ENCODE measurements at regions not wholly inside any gene's neighbourhood (a gene's known extent, or its start where the extent isn't known, plus 50 kb on each side); places are given as distances from the start of the nearest gene placed in this dataset.

DNA sequence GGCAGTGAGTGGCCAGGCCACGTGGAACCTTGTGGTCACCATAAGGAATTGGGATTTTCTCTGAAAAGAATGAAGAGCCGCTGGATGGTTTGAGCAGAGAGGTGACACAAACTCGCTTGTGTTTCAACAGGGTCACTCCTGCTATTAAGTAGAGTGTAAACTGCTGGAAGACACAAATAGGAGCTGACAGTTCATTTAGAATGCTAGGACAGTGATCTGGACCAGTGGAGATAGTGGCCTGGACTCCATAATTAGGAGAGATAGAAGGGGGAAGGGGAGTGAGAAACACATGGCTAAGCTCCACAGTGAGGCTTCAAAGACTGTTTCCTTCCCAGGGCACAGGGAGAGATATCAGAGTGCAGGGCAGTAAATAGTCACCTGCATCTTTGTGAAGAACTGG is 381.1 kb upstream of the ST6GAL2 start (continued):
- TF ChIP-seq CTCF (IDR thresholded peaks at IDR 0.05) (no peak), TCF12 (IDR thresholded peaks at IDR 0.05) (no peak)

DNA sequence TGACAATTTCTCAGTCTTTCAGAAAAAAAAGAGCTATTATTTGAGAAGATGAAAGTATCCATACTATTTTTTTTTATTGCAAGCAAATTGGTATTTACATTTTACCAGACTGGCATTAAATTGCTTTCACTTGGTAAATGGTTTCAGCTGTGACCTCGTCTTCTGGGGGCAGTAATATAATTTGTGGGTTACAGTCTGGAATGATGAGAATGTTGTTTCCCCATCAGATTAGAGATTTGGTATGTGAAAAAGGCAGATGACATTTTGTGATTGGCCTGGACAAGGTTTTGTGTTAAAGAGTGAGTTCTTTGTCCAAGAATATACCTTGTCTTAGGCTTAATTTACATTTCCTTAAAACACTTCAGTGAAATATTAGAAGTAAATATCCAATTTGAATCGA is 390.1 kb upstream of the ST6GAL2 start:
- WGBS (ENCODE audit: low lambda C conversion rate) = 19% methylated on average over 2 of the region's 2 CpGs
- Histone ChIP-seq H3K9me2 (no peaks in the 10 kb centered on the region), H2AFZ (ENCODE audit: low read depth) (no peak overlapping the region), H3K27me3 (ENCODE audit: insufficient read depth) (no peaks in the 10 kb centered on the region), H3K36me3 (replicated peaks in 1 of 2; ENCODE audit: control insufficient read depth in 1 of 2, insufficient read depth in 2 of 2, low read length in 1 of 2) (no peaks in the 10 kb centered on the region), H3F3A (replicated peaks; ENCODE audit: insufficient read depth) (no peaks in the 10 kb centered on the region), H4K20me1 (ENCODE audit: insufficient read depth) (no peaks in the 10 kb centered on the region), H3K9ac (no peak overlapping the region), H3K4me2 (no peak overlapping the region), H3K27ac (ENCODE audit: low read depth in 2 of 2, low read length in 1 of 2) (peak overlapping the region in 1 of 2 experiments; percentile 22; a peak in 1 of 4 replicates), H3K9me3 (no peaks in the 10 kb centered on the region), H3K4me3 (ENCODE audit: low read depth in 2 of 2, low read length in 1 of 2) (no peak overlapping the region), H3K79me2 (ENCODE audit: insufficient read depth) (no peaks in the 10 kb centered on the region), H3K4me1 (ENCODE audit: control insufficient read depth in 1 of 2, insufficient read depth in 2 of 2, low read depth in 1 of 2, low read length in 1 of 2) (peaks cover 0 to 14% of the 10 kb centered on the region in 2 experiments; a peak in 2 of 4 replicates)
- no peak for DNase-seq
- POLR2A ChIA-PET = no interaction called here
- CTCF ChIA-PET = interaction anchor here (1.5 kb wide), 1 partner anchor 9 kb away, joined by 5 read pairs; no protein-coding TSS in a partner anchor
- TF ChIP-seq NFIC (IDR thresholded peaks at IDR 0.05; ENCODE audit: borderline replicate concordance) (no peak), FOSL2 (IDR thresholded peaks at IDR 0.05; ENCODE audit: borderline replicate concordance, low read depth) (no peak), GABPA (IDR thresholded peaks at IDR 0.05; ENCODE audit: low read depth) (no peak), RCOR1 (IDR thresholded peaks at IDR 0.05; ENCODE audit: low read length) (0 out of 2 replicates have a peak, but pooled peaks have one; percentile 32)
- TF ChIP-seq, protein P1, sequence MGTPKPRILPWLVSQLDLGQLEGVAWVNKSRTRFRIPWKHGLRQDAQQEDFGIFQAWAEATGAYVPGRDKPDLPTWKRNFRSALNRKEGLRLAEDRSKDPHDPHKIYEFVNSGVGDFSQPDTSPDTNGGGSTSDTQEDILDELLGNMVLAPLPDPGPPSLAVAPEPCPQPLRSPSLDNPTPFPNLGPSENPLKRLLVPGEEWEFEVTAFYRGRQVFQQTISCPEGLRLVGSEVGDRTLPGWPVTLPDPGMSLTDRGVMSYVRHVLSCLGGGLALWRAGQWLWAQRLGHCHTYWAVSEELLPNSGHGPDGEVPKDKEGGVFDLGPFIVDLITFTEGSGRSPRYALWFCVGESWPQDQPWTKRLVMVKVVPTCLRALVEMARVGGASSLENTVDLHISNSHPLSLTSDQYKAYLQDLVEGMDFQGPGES (IDR thresholded peaks at IDR 0.05; ENCODE audit: low read depth, low read length) = no peak

DNA sequence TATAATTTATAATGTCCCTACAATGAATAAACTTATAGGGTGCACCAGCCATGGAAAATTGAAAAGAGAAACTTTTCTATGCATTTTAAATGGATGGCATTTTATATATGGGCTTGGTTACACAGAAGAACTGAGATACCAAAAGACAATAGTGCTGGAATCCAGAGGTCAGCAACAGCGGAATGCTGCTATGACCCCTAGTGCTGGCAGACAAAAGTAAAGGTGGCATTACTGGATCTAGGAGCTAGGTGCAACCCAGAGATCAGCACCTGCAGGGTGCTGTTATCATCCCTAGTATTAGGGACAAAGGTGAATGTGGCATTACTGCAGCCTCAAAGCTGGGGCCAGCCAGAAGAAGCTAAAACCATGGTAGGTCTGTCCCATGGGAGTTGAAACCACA is 392.7 kb upstream of the ST6GAL2 start:
- ChIA-PET POLR2A (no interaction called here), CTCF (interaction anchor here (1.1 to 2.1 kb wide), 2 partner anchors 9 to 13 kb away, joined by 3 to 7 read pairs; no protein-coding TSS in a partner anchor)
- Histone ChIP-seq H3K9ac (no peak overlapping the region), H2AFZ (ENCODE audit: low read depth) (no peak overlapping the region), H3K4me3 (ENCODE audit: low read depth in 2 of 2, low read length in 1 of 2) (no peak overlapping the region), H3K9me3 (no peaks in the 10 kb centered on the region), H3K27me3 (ENCODE audit: insufficient read depth) (no peaks in the 10 kb centered on the region), H3K27ac (ENCODE audit: low read depth in 2 of 2, low read length in 1 of 2) (no peak overlapping the region), H3K4me1 (ENCODE audit: control insufficient read depth in 1 of 2, insufficient read depth in 2 of 2, low read depth in 1 of 2, low read length in 1 of 2) (peaks cover 0 to 14% of the 10 kb centered on the region in 2 experiments; a peak in 2 of 4 replicates), H3K36me3 (replicated peaks in 1 of 2; ENCODE audit: control insufficient read depth in 1 of 2, insufficient read depth in 2 of 2, low read length in 1 of 2) (no peaks in the 10 kb centered on the region), H3K4me2 (no peak overlapping the region), H3K9me2 (no peaks in the 10 kb centered on the region), H3K79me2 (ENCODE audit: insufficient read depth) (no peaks in the 10 kb centered on the region), H3F3A (replicated peaks; ENCODE audit: insufficient read depth) (no peaks in the 10 kb centered on the region), H4K20me1 (ENCODE audit: insufficient read depth) (no peaks in the 10 kb centered on the region)
- DNase-seq = no peak
- 71% methylated on average over 1 of the region's 1 CpG for WGBS (ENCODE audit: low lambda C conversion rate)
- TF ChIP-seq MEF2A (IDR thresholded peaks at IDR 0.05; ENCODE audit: borderline replicate concordance, low read depth) (no peak), GATA2 (CRISPR knock-in tag; IDR thresholded peaks at IDR 0.05) (no peak), EZH2phosphoT487 (IDR thresholded peaks at IDR 0.05; ENCODE audit: borderline replicate concordance, low read depth) (no peak), FOSL2 (IDR thresholded peaks at IDR 0.05; ENCODE audit: borderline replicate concordance, low read depth) (no peak), MXI1 (IDR thresholded peaks at IDR 0.05; ENCODE audit: low read depth, low read length) (no peak)

Measured in SK-N-SH (cell line).